Suprapubic skin (tissue), 4 donors: ENCODE measurements at regions not wholly inside any gene's neighbourhood (a gene's known extent, or its start where the extent isn't known, plus 50 kb on each side); places are given as distances from the start of the nearest gene placed in this dataset.

Experiments
- DNase-seq, 2 donors: peaks; one replicate each; pipeline ENCODE4 v3.0.0-alpha.2; 2019; ENCODE audit warnings: low spot score in 2 of 2
- H3K27ac ChIP-seq: fragments of 200-600 bp; sonication (generic); one replicate; pipeline ENCODE4 v1.5.1; 2019
- H3K27me3 ChIP-seq: fragments of 200-600 bp; sonication (generic); one replicate; pipeline ENCODE4 v1.5.1; 2019
- H3K36me3 ChIP-seq: fragments of 200-600 bp; sonication (generic); one replicate; pipeline ENCODE4 v1.5.1; 2019
- H3K4me1 ChIP-seq: fragments of 200-600 bp; sonication (generic); one replicate; pipeline ENCODE4 v1.5.1; 2019
- H3K4me3 ChIP-seq: fragments of 200-600 bp; sonication (generic); one replicate; pipeline ENCODE4 v1.5.1; 2019; ENCODE audit warnings: mild to moderate bottlenecking
- H3K9me3 ChIP-seq: fragments of 200-600 bp; sonication (generic); one replicate; pipeline ENCODE4 v1.5.1; 2019
- EP300 ChIP-seq: sonication (generic); formaldehyde crosslinking; IDR thresholded peaks from one replicate; pipeline ENCODE4 v1.6.1; 2017; ENCODE audit warnings: antibody characterized with exemption
- POLR2A ChIP-seq, 2 donors: fragments of 450-650 bp; IDR thresholded peaks; one replicate each; pipeline ENCODE4 v1.6.1; 2017; ENCODE audit warnings: antibody characterized with exemption in 2 of 2, mild to moderate bottlenecking in 2 of 2, moderate library complexity in 2 of 2
- POLR2AphosphoS5 ChIP-seq, 3 donors: sonication (generic); formaldehyde crosslinking; IDR thresholded peaks; one replicate each; pipeline ENCODE4 v1.6.1; 2017; ENCODE audit warnings: antibody characterized with exemption in 3 of 3
- WGBS: methylation state at CpG from one replicate; pipeline ENCODE4 v1.1.5; 2018; 5-methylcytosine and 5-hydroxymethylcytosine counted together
- TF ChIP-seq, protein P1 (sequence below), 2 donors: fragments of 200-600 bp in 1 of 2; fragments of 450-650 bp in 1 of 2; sonication (generic) in 1 of 2; IDR thresholded peaks; one replicate each; pipeline ENCODE4 v1.5.1; 2016 to 2019; ENCODE audit warnings: antibody characterized with exemption in 2 of 2, mild to moderate bottlenecking in 1 of 2, moderate library complexity in 1 of 2

DNA sequence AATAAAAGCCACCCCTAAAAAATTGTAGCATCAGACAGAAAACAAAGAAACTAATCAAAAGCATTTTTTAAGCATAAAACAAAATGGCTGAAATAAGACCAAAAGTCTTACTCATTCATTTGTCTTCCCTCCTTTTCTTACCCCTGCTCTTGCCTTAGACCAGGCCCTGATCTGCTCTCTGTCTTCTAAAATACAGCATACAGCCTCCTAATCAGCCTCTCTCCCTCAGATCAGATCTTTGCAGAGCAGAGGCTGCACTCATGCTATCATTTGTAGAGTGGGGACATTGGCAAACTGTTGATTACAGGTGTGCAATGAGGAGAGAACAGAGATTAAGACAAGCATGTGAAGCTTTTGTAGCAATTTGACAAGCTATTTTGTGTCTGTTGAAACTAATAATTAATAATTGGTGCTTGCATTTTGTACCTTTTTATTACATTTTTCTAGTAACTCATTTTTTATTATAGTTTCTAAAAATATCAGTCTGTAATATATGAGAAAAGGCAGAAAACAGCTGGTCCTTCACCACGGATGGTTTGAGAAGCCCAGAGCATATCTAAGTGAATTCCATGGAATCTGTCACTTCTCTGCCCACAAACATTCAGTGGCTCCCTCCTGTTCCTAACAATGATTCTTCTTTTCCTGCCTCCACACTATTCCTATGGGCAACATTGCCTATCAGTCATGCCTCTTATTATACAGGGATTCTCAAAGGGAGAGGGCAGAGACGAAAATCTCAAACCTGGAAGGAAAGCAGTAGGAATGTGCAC, 286.2 kb upstream of the STT3B start:
- H3K27ac ChIP-seq: no peak overlapping the region
- no peaks in the 10 kb centered on the region for H3K36me3 ChIP-seq
- no peaks in the 10 kb centered on the region for H3K4me1 ChIP-seq
- TF ChIP-seq, protein P1, sequence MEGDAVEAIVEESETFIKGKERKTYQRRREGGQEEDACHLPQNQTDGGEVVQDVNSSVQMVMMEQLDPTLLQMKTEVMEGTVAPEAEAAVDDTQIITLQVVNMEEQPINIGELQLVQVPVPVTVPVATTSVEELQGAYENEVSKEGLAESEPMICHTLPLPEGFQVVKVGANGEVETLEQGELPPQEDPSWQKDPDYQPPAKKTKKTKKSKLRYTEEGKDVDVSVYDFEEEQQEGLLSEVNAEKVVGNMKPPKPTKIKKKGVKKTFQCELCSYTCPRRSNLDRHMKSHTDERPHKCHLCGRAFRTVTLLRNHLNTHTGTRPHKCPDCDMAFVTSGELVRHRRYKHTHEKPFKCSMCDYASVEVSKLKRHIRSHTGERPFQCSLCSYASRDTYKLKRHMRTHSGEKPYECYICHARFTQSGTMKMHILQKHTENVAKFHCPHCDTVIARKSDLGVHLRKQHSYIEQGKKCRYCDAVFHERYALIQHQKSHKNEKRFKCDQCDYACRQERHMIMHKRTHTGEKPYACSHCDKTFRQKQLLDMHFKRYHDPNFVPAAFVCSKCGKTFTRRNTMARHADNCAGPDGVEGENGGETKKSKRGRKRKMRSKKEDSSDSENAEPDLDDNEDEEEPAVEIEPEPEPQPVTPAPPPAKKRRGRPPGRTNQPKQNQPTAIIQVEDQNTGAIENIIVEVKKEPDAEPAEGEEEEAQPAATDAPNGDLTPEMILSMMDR (IDR thresholded peaks at IDR 0.05): no peak
- TF ChIP-seq EP300 (no peak), POLR2AphosphoS5 (IDR thresholded peaks at IDR 0.05) (no peak), POLR2A (IDR thresholded peaks at IDR 0.05) (no peak)
- DNase-seq: no peak
- H3K9me3 ChIP-seq: no peaks in the 10 kb centered on the region
- WGBS: 82% methylated on average over 2 of the region's 2 CpGs
- H3K4me3 ChIP-seq: no peak overlapping the region
- no peaks in the 10 kb centered on the region for H3K27me3 ChIP-seq

DNA sequence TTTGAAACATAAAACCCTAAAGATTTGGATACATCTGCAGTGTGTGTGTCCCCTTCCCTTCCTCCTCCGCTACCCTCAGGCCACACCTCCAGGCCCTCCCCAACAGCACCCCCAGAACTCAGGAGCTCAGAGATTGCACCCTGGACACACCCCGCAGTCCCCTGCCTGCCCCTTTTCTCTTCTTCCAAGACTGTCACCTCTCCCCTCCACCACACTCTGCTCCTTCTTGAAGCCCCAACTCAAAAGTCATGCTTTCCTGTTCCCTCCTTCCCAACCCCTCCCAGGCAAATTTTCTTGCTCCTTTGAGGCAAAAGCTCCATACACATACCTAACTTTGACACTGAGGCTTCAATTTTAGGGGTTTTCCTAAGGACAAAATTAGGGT, 285.7 kb upstream of the STT3B start:
- Histone ChIP-seq H3K4me1 (no peaks in the 10 kb centered on the region), H3K9me3 (no peaks in the 10 kb centered on the region), H3K27me3 (no peaks in the 10 kb centered on the region), H3K27ac (no peak overlapping the region), H3K4me3 (no peak overlapping the region), H3K36me3 (no peaks in the 10 kb centered on the region)
- DNase-seq: no peak
- 96% methylated on average over 2 of the region's 2 CpGs for WGBS
- TF ChIP-seq EP300: no peak
- no peak for TF ChIP-seq POLR2AphosphoS5 (IDR thresholded peaks at IDR 0.05)
- TF ChIP-seq, protein P1 (IDR thresholded peaks at IDR 0.05): no peak
- TF ChIP-seq POLR2A (IDR thresholded peaks at IDR 0.05): no peak

DNA sequence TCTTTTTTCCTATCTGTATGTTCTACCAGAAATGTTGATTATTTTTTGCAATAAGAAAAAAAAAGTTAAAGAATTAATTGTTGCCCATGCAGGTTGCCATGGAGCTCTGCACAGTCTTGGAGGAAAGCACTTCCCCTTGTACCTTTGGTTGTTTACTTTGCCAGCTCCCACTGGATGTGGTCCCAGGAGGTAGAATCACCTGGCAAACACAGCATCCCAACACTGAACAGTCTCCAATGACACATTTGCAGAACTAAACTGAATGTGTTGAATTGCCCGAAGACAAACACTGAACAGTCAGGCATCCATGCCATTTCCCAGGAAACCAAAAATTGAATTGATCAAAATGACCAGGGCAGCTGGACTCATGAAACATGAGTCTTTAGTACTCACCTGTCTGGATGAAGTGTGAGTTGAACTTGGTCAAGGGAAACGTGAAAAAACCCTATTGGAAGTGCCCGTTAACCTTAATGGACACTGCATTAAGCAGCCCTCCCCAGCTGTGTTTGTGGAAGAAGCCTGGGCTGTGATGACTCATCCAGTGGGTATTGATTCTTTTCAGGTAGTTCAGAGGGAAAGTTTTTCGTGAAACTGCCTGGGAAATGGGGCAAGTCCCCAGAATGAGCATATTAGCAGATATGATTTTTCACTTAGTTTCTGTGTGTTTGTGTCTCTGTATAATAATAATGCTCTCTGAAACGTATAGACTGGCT, 284.7 kb upstream of the STT3B start:
- Histone ChIP-seq H3K9me3 (no peaks in the 10 kb centered on the region), H3K4me1 (no peaks in the 10 kb centered on the region), H3K36me3 (no peaks in the 10 kb centered on the region), H3K27me3 (no peaks in the 10 kb centered on the region), H3K4me3 (no peak overlapping the region), H3K27ac (no peak overlapping the region)
- 44% methylated on average over 5 of the region's 5 CpGs for WGBS
- TF ChIP-seq POLR2A (IDR thresholded peaks at IDR 0.05) (no peak), EP300 (no peak), POLR2AphosphoS5 (IDR thresholded peaks at IDR 0.05) (no peak)
- TF ChIP-seq, protein P1 (IDR thresholded peaks at IDR 0.05): no peak
- no peak for DNase-seq

DNA sequence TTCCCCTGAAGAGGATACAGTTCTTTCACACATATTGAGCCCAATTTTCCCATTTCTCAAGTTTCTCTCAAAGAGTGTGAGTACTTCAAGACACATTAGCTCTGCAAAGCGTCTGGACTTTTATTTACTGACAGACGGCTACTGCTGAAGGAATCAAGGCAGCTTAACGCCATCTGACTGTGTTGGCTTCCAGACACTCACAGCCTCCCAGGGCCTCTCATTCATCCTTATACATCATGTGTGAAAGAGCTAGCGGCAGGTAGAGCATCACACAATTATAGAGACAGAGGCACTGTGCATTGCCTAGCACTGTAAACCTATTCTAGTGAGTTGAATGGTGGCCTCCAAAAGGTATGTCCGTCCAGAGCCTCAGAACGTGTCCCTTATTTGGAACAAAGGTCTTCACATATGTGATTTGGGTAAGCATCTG, 284.1 kb upstream of the STT3B start:
- H3K4me1 ChIP-seq: no peaks in the 10 kb centered on the region
- WGBS: 86% methylated on average over 6 of the region's 6 CpGs
- no peak for DNase-seq
- no peak overlapping the region for H3K4me3 ChIP-seq
- no peaks in the 10 kb centered on the region for H3K9me3 ChIP-seq
- TF ChIP-seq EP300 (no peak), POLR2AphosphoS5 (IDR thresholded peaks at IDR 0.05) (no peak), POLR2A (IDR thresholded peaks at IDR 0.05) (no peak)
- TF ChIP-seq, protein P1 (IDR thresholded peaks at IDR 0.05): no peak
- no peaks in the 10 kb centered on the region for H3K27me3 ChIP-seq
- no peak overlapping the region for H3K27ac ChIP-seq
- no peaks in the 10 kb centered on the region for H3K36me3 ChIP-seq

DNA sequence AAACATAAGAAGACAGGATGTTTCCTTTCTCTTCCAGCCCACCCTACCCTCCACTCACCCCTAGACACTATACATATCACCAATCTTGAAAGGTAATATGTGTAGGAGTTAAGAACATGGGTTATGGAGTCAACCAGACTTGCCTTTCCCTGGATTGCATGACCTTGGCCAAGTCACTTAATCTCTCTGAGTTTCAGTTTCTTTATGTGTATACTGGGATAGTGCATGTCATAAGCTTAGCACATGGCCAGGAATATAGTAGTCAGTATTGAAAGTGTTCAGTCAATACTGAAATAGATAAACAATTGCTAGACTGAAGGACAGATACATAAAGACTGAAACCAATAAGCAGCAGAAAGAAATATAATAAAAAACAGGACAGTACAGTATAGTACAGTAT, 283.2 kb upstream of the STT3B start:
- no peaks in the 10 kb centered on the region for H3K9me3 ChIP-seq
- H3K27me3 ChIP-seq: no peaks in the 10 kb centered on the region
- no peak for DNase-seq
- H3K4me3 ChIP-seq: no peak overlapping the region
- H3K36me3 ChIP-seq: no peaks in the 10 kb centered on the region
- no peak for TF ChIP-seq EP300
- no peak overlapping the region for H3K27ac ChIP-seq
- H3K4me1 ChIP-seq: no peaks in the 10 kb centered on the region
